NB4 (cell line): ENCODE measurements at regions not wholly inside any gene's neighbourhood (a gene's known extent, or its start where the extent isn't known, plus 50 kb on each side); places are given as distances from the start of the nearest gene placed in this dataset.

Experiments
- CTCF ChIP-seq: IDR thresholded peaks from one replicate; pipeline ENCODE4 v1.5.1; 2012; ENCODE audit warnings: low read depth, low read length
- MAX ChIP-seq: IDR thresholded peaks from 2 replicates; pipeline ENCODE4 v1.6.1; 2011; ENCODE audit warnings: low read depth, low read length
- POLR2A ChIP-seq: IDR thresholded peaks from 2 replicates; pipeline ENCODE4 v1.6.1; 2011; ENCODE audit warnings: mild to moderate bottlenecking; ENCODE audit not compliant: insufficient read length; ENCODE audit errors: extremely low read depth

- TF ChIP-seq POLR2A (no peak), CTCF (no peak), MAX (no peak)
These were observed 170.9 kb upstream of the SYT6 start for GRCh38 chr1:114324662-114324965.
